ENCODE measurements at regions not wholly inside any gene's neighbourhood (a gene's known extent, or its start where the extent isn't known, plus 50 kb on each side); places are given as distances from the start of the nearest gene placed in this dataset.
A peak's percentile ranks its signal among the peaks of the same experiment; 100 is the strongest.
"Not testable (repeated sequence)": the region's sequence is repeated elsewhere in the genome, so short reads cannot be mapped to it uniquely, and the experiment has no call there.

DNA sequence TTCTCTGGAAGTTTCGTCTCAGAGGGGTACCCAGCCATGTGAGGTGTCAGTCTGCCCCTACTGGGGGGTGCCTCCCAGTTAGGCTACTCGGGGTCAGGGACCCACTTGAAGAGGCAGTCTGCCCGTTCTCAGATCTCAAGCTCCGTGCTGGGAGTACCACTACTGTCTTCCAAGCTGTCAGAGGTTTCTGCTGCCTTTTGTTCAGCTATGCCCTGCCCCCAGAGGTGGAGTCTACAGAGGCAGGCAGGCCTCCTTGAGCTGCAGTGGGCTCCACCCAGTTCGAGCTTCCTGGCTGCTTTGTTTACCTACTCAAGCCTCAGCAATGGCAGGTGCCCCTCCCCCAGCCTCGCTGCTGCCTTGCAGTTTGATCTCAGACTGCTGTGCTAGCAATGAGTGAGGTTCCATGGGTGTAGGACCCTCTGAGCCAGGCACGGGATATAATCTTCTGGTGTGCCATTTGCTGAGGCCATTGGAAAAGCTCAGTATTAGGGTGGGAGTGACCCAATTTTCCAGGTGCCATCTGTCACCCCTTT lies 71.0 kb upstream of the SH3GLB1 start:
- DNase-seq: not testable (repeated sequence)

DNA sequence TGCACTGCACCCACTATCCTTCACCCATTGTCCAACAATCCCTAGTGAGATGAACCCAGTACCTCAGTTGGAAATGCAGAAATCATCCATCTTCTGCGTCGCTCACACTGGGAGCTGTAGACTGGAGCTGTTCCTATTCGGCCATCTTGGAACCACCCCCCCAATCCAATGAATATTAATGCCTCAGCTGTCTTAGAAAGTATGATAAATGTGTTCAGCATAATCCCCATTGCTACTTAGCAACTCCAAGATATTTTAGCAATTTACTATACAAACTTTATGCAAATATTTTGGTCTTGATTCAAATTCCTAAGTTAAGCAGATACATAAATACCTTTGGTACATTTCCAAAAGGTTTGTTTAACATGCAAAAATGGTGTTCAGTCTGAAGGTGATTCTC lies 70.5 kb upstream of the SH3GLB1 start:
- DNase-seq: no peak

DNA sequence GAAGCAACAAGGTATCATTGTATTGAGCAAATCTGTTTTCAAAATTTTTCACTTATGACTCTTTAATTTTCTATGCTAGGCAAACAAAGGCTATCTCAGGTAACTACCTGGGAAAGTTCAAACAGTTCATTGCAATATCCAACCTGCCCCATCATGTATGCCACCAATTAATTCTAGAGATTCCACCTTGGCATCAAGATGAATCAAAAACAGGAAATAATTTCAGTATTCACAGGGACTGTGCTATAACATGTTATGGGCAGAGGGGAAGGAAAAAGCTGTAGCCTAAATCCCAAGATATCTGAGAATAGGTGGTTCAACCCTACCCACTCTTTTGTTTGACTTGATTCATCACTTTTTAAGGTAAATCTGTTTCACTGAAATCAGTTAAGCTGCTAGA lies 67.5 kb upstream of the SH3GLB1 start:
- no peak for DNase-seq

GRCh38 chr1:86640161-86640670 lies 64.2 kb upstream of the SH3GLB1 start:
- no peak for DNase-seq

- no peak for DNase-seq
These were observed 63.1 kb upstream of the SH3GLB1 start for GRCh38 chr1:86641318-86641717.

DNA sequence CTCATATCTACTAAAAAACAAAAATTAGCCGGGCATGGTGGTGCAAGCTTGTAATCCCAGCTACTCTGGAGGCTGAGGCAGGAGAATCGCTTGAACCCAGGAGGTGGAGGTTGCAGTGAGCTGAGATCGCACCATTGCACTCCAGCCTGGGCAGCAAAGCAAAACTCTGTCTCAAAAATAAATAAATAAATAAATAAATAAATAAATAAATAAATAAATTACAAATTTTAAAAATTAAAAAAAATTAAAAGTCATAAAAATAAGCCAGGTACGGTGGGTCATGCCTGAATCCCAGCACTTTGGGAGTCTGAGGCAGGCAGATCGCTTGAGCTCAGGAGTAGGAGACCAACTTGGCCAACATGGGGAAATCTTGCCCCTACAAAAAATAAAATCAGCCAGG lies 59.7 kb upstream of the SH3GLB1 start:
- DNase-seq: not testable (repeated sequence)

DNA sequence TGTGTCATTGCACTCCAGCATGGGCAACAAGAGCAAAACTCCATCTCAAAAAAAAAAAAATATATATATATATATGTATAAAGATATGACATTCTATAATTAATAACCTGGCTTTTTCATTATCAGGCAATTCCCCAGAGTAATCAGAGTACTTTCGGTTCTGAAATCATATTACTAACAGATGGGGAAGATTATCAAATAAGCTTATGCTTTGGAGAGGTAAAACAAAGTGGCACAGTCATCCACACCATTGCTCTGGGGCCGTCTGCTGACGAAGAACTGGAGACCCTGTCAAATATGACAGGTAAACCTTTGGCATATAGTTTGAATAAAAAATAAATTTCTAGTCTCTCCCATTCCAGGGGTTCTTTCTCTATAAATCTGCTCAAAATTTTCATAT lies 58.5 kb upstream of the SH3GLB1 start:
- DNase-seq: no peak

- DNase-seq: no peak
These were observed 58.1 kb upstream of the SH3GLB1 start for GRCh38 chr1:86646256-86646655.

DNA sequence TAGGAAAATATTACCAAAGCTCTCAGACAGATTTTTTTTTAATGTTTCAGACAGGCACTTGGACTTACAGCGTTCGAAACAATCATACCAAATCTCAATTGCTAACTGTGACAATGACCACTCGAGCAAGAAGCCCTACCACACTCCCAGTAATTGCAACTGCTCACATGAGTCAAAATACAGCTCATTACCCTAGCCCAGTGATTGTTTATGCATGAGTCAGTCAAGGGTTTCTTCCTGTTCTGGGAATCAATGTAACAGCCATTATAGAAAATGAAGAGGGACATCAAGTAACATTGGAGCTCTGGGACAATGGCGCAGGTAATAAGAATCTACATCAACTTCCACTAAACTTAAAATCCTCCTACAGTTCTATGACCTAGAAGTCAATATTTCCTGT lies 56.1 kb upstream of the SH3GLB1 start:
- DNase-seq: peak; percentile 18

GRCh38 chr1:86649618-86650017 lies 54.8 kb upstream of the SH3GLB1 start:
- DNase-seq: no peak

DNA sequence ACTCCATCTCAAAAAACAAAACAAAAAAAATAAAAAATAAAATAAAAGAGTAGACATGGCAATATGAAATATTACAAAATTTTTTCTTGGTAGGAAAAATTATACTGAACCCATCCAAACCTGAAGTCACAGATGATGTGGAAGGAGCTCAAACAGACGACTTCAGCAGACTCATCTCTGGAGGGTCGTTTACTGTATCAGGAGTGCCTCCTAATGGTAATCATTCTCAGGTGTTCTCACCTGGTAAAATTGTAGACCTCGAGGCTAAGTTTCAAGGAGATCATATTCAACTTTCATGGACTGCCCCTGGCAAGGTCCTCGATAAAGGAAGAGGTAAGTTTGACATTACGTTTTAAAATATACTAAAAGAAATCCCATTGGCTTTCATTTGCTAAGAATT lies 54.3 kb upstream of the SH3GLB1 start:
- DNase-seq: no peak
